ENCODE measurements at regions not wholly inside any gene's neighbourhood (a gene's known extent, or its start where the extent isn't known, plus 50 kb on each side); places are given as distances from the start of the nearest gene placed in this dataset.

DNA sequence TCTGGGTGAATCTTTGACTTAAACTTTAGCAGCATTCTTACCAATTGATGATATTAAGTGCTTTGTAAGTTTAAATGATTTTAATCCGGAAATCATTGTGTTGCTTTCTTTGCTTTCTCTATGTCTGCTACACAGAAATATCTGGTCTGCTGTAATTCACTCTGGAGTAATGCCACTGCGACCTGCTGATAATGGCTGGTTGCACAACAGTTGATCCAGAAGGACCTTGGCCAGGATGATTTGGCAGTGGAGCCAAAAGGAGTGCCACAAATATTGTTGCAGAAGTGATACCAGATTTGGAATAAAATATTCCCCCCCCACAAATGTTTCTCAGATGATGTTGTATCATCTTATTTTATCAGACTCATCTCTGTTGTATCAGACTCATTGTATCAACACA lies 2063.9 kb downstream of the MRPL39 start:
- no peak for DNase-seq (ENCODE audit: low spot score)
- Mint-ChIP-seq H3K27ac (ENCODE audit: unreplicated experiment) (no peak overlapping the region), H3K4me1 (ENCODE audit: low read depth) (no peaks in the 10 kb centered on the region), H3K27me3 (ENCODE audit: low read depth) (no peaks in the 10 kb centered on the region), H3K36me3 (ENCODE audit: low read depth) (no peaks in the 10 kb centered on the region), H3K4me3 (ENCODE audit: unreplicated experiment) (no peak overlapping the region), H3K9me3 (ENCODE audit: low read depth) (peaks cover 22% of the 10 kb centered on the region)
- TF ChIP-seq, protein P1, sequence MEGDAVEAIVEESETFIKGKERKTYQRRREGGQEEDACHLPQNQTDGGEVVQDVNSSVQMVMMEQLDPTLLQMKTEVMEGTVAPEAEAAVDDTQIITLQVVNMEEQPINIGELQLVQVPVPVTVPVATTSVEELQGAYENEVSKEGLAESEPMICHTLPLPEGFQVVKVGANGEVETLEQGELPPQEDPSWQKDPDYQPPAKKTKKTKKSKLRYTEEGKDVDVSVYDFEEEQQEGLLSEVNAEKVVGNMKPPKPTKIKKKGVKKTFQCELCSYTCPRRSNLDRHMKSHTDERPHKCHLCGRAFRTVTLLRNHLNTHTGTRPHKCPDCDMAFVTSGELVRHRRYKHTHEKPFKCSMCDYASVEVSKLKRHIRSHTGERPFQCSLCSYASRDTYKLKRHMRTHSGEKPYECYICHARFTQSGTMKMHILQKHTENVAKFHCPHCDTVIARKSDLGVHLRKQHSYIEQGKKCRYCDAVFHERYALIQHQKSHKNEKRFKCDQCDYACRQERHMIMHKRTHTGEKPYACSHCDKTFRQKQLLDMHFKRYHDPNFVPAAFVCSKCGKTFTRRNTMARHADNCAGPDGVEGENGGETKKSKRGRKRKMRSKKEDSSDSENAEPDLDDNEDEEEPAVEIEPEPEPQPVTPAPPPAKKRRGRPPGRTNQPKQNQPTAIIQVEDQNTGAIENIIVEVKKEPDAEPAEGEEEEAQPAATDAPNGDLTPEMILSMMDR (IDR thresholded peaks at IDR 0.05): no peak

DNA sequence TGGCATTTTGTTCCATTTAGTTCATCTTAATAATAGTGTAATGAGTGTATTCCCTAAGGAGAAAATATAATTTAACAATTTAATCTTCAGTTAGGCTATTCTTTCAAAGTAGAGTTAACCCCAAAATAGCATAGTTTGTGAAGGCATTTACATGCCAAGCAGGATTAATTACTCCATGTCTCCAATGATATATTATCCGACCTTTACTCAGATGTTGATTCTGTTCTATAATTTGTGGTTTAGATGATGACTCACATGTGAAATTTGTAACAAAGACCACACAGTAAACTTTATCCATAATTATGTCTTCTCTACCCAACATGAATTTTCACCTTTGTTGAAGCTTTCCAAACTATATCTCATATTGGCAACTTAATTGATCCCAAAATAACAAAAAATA lies 2065.2 kb downstream of the MRPL39 start:
- Mint-ChIP-seq H3K4me1 (ENCODE audit: low read depth) (no peaks in the 10 kb centered on the region), H3K4me3 (ENCODE audit: unreplicated experiment) (no peak overlapping the region), H3K36me3 (ENCODE audit: low read depth) (no peaks in the 10 kb centered on the region), H3K27ac (ENCODE audit: unreplicated experiment) (no peak overlapping the region), H3K27me3 (ENCODE audit: low read depth) (no peaks in the 10 kb centered on the region), H3K9me3 (ENCODE audit: low read depth) (peaks cover 24% of the 10 kb centered on the region)
- DNase-seq (ENCODE audit: low spot score): no peak
- TF ChIP-seq, protein P1 (IDR thresholded peaks at IDR 0.05): no peak

DNA sequence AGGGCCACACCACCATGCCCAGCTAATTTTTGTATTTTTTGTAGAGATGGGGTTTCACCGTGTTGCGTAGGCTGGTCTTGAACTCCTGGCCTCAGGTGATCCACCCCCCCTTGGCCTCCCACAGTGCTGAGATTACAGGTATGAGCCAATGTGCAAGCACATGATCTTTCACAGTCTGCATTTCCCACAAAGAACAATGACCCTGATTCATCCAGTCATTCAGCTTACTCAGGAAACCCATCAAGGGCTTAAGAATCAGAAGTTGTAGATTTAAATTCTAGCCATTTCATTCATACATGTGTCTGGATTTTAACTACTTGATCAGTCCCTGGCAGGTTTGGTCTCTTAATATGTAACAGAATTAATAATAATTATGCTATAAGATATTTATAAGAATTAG lies 2065.7 kb downstream of the MRPL39 start:
- no peaks in the 10 kb centered on the region for H3K36me3 Mint-ChIP-seq (ENCODE audit: low read depth)
- TF ChIP-seq, protein P1 (IDR thresholded peaks at IDR 0.05): no peak
- H3K4me1 Mint-ChIP-seq (ENCODE audit: low read depth): no peaks in the 10 kb centered on the region
- DNase-seq (ENCODE audit: low spot score): no peak
- no peak overlapping the region for H3K4me3 Mint-ChIP-seq (ENCODE audit: unreplicated experiment)
- no peak overlapping the region for H3K27ac Mint-ChIP-seq (ENCODE audit: unreplicated experiment)
- no peaks in the 10 kb centered on the region for H3K27me3 Mint-ChIP-seq (ENCODE audit: low read depth)
- H3K9me3 Mint-ChIP-seq (ENCODE audit: low read depth): peaks cover 28% of the 10 kb centered on the region

DNA sequence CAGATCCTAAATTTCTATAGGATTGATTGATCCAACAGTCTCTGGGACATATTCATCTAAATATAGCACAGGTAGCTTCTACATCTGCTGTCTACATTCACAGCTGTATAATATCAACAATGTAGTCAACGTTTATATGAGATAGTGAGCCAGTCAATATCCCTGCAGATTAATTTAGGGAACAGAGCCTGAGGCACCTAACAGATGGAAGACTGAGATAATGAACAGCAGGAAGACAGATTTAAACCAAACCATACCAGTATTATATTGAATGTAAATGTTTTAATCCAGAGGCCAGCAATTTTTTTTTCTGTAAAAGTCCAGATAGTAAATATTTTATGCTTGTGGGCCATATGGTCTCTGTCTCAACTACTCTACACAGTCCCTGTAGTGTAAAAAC lies 2072.4 kb downstream of the MRPL39 start:
- no peaks in the 10 kb centered on the region for H3K36me3 Mint-ChIP-seq (ENCODE audit: low read depth)
- TF ChIP-seq, protein P1 (IDR thresholded peaks at IDR 0.05): no peak
- no peaks in the 10 kb centered on the region for H3K27me3 Mint-ChIP-seq (ENCODE audit: low read depth)
- peaks cover 36% of the 10 kb centered on the region for H3K9me3 Mint-ChIP-seq (ENCODE audit: low read depth)
- DNase-seq (ENCODE audit: low spot score): no peak
- H3K4me3 Mint-ChIP-seq (ENCODE audit: unreplicated experiment): no peak overlapping the region
- no peak overlapping the region for H3K27ac Mint-ChIP-seq (ENCODE audit: unreplicated experiment)
- no peaks in the 10 kb centered on the region for H3K4me1 Mint-ChIP-seq (ENCODE audit: low read depth)

GRCh38 chr21:23531444-23531843 lies 2075.8 kb downstream of the MRPL39 start:
- H3K27ac Mint-ChIP-seq (ENCODE audit: unreplicated experiment): no peak overlapping the region
- no peaks in the 10 kb centered on the region for H3K4me1 Mint-ChIP-seq (ENCODE audit: low read depth)
- no peak for DNase-seq (ENCODE audit: low spot score)
- peaks cover 38% of the 10 kb centered on the region for H3K9me3 Mint-ChIP-seq (ENCODE audit: low read depth)
- TF ChIP-seq, protein P1 (IDR thresholded peaks at IDR 0.05): no peak
- H3K36me3 Mint-ChIP-seq (ENCODE audit: low read depth): no peaks in the 10 kb centered on the region
- no peak overlapping the region for H3K4me3 Mint-ChIP-seq (ENCODE audit: unreplicated experiment)
- no peaks in the 10 kb centered on the region for H3K27me3 Mint-ChIP-seq (ENCODE audit: low read depth)

Data from chondrocyte (in vitro differentiated cells).